Stromal cell of bone marrow (primary cell): ENCODE measurements at regions not wholly inside any gene's neighbourhood (a gene's known extent, or its start where the extent isn't known, plus 50 kb on each side); places are given as distances from the start of the nearest gene placed in this dataset.
A peak's percentile ranks its signal among the peaks of the same experiment; 100 is the strongest.
"Not testable (repeated sequence)": the region's sequence is repeated elsewhere in the genome, so short reads cannot be mapped to it uniquely, and the experiment has no call there.

ENCODE experiments used
- DNase-seq: peaks from one replicate; pipeline ENCODE4 v3.0.0-alpha.2; 2012; ENCODE audit warnings: low read depth

- no peak for DNase-seq
Observed at GRCh38 chr7:83882551-83882950, 233.6 kb upstream of the SEMA3E start.

- DNase-seq: no peak
Observed at GRCh38 chr7:83879063-83879462, 230.1 kb upstream of the SEMA3E start.

GRCh38 chr7:83878614-83879013, 229.7 kb upstream of the SEMA3E start:
- DNase-seq: no peak

GRCh38 chr7:83876593-83876992, 227.7 kb upstream of the SEMA3E start:
- DNase-seq: peak; percentile 79

GRCh38 chr7:83873459-83873858, 224.5 kb upstream of the SEMA3E start:
- no peak for DNase-seq

GRCh38 chr7:83872501-83872900, 223.6 kb upstream of the SEMA3E start:
- DNase-seq: no peak

GRCh38 chr7:83870515-83870914, 221.6 kb upstream of the SEMA3E start:
- DNase-seq: no peak

- DNase-seq: no peak
Observed at GRCh38 chr7:83866582-83866981, 217.6 kb upstream of the SEMA3E start.

- no peak for DNase-seq
Observed at GRCh38 chr7:83864551-83864950, 215.6 kb upstream of the SEMA3E start.

GRCh38 chr7:83863906-83864305, 215.0 kb upstream of the SEMA3E start:
- no peak for DNase-seq

GRCh38 chr7:83861876-83862275, 212.9 kb upstream of the SEMA3E start:
- DNase-seq: no peak

GRCh38 chr7:83859827-83860226, 210.9 kb upstream of the SEMA3E start:
- DNase-seq: no peak

GRCh38 chr7:83857691-83858090, 208.8 kb upstream of the SEMA3E start:
- DNase-seq: no peak

- no peak for DNase-seq
Observed at GRCh38 chr7:83856094-83856493, 207.2 kb upstream of the SEMA3E start.

- no peak for DNase-seq
Observed at GRCh38 chr7:83852136-83852535, 203.2 kb upstream of the SEMA3E start.

- no peak for DNase-seq
Observed at GRCh38 chr7:83851551-83851950, 202.6 kb upstream of the SEMA3E start.

GRCh38 chr7:83850941-83851340, 202.0 kb upstream of the SEMA3E start:
- DNase-seq: no peak

- DNase-seq: peak; percentile 24
Observed at GRCh38 chr7:83850125-83850524, 201.2 kb upstream of the SEMA3E start.

GRCh38 chr7:83849131-83849530, 200.2 kb upstream of the SEMA3E start:
- DNase-seq: peak; percentile 65

- no peak for DNase-seq
Observed at GRCh38 chr7:83842894-83843293, 194.0 kb upstream of the SEMA3E start.

GRCh38 chr7:83837683-83838082, 188.7 kb upstream of the SEMA3E start:
- DNase-seq: no peak

- DNase-seq: no peak
Observed at GRCh38 chr7:83836028-83836427, 187.1 kb upstream of the SEMA3E start.

- DNase-seq: no peak
Observed at GRCh38 chr7:83835424-83835823, 186.5 kb upstream of the SEMA3E start.

- DNase-seq: not testable (repeated sequence)
Observed at GRCh38 chr7:83833721-83834120, 184.8 kb upstream of the SEMA3E start.

- DNase-seq: no peak
Observed at GRCh38 chr7:83832009-83832408, 183.1 kb upstream of the SEMA3E start.
